ENCODE measurements at regions not wholly inside any gene's neighbourhood (a gene's known extent, or its start where the extent isn't known, plus 50 kb on each side); places are given as distances from the start of the nearest gene placed in this dataset.

- DNase-seq (ENCODE audit: low read depth): no peak
Observed at GRCh38 chr18:38009320-38009719, 443.7 kb upstream of the CELF4 start.

GRCh38 chr18:38007676-38008330 is 442.2 kb upstream of the CELF4 start:
- no peak for DNase-seq (ENCODE audit: low read depth)

- DNase-seq (ENCODE audit: low read depth): no peak
Observed at GRCh38 chr18:38007026-38007425, 441.4 kb upstream of the CELF4 start.

GRCh38 chr18:38006541-38006940 is 440.9 kb upstream of the CELF4 start:
- DNase-seq (ENCODE audit: low read depth): no peak

- no peak for DNase-seq (ENCODE audit: low read depth)
Observed at GRCh38 chr18:37997695-37998094, 432.1 kb upstream of the CELF4 start.

GRCh38 chr18:37987901-37988300 is 422.3 kb upstream of the CELF4 start:
- DNase-seq (ENCODE audit: low read depth): no peak

GRCh38 chr18:37986665-37987064 is 421.1 kb upstream of the CELF4 start:
- no peak for DNase-seq (ENCODE audit: low read depth)

- DNase-seq (ENCODE audit: low read depth): no peak
Observed at GRCh38 chr18:37985126-37985525, 419.5 kb upstream of the CELF4 start.

- no peak for DNase-seq (ENCODE audit: low read depth)
Observed at GRCh38 chr18:37980556-37980955, 415.0 kb upstream of the CELF4 start.

- no peak for DNase-seq (ENCODE audit: low read depth)
Observed at GRCh38 chr18:37975446-37975845, 409.8 kb upstream of the CELF4 start.

- no peak for DNase-seq (ENCODE audit: low read depth)
Observed at GRCh38 chr18:37967261-37967660, 401.7 kb upstream of the CELF4 start.

- no peak for DNase-seq (ENCODE audit: low read depth)
Observed at GRCh38 chr18:37965572-37965970, 400.0 kb upstream of the CELF4 start.

GRCh38 chr18:37964885-37965571 is 399.4 kb upstream of the CELF4 start:
- DNase-seq (ENCODE audit: low read depth): no peak

- no peak for DNase-seq (ENCODE audit: low read depth)
Observed at GRCh38 chr18:37963837-37964236, 398.2 kb upstream of the CELF4 start.

GRCh38 chr18:37962316-37962966 is 396.8 kb upstream of the CELF4 start:
- DNase-seq (ENCODE audit: low read depth): no peak

GRCh38 chr18:37958499-37958898 is 392.9 kb upstream of the CELF4 start:
- DNase-seq (ENCODE audit: low read depth): no peak

- no peak for DNase-seq (ENCODE audit: low read depth)
Observed at GRCh38 chr18:37956902-37957301, 391.3 kb upstream of the CELF4 start.

- DNase-seq (ENCODE audit: low read depth): no peak
Observed at GRCh38 chr18:37956020-37956419, 390.4 kb upstream of the CELF4 start.

- no peak for DNase-seq (ENCODE audit: low read depth)
Observed at GRCh38 chr18:37955201-37955600, 389.6 kb upstream of the CELF4 start.

- no peak for DNase-seq (ENCODE audit: low read depth)
Observed at GRCh38 chr18:37953876-37954275, 388.3 kb upstream of the CELF4 start.

- no peak for DNase-seq (ENCODE audit: low read depth)
Observed at GRCh38 chr18:37948471-37948870, 382.9 kb upstream of the CELF4 start.

- no peak for DNase-seq (ENCODE audit: low read depth)
Observed at GRCh38 chr18:37946324-37946723, 380.7 kb upstream of the CELF4 start.

GRCh38 chr18:37944700-37945270 is 379.2 kb upstream of the CELF4 start:
- DNase-seq (ENCODE audit: low read depth): no peak

Measured in activated T-helper 9 cell treated with anti-CD3 and anti-CD28 coated beads, Interleukin-2, amount 50 U/mL, for 16 hours (primary cell).